ENCODE measurements at regions not wholly inside any gene's neighbourhood (a gene's known extent, or its start where the extent isn't known, plus 50 kb on each side); places are given as distances from the start of the nearest gene placed in this dataset.

- DNase-seq = no peak
These were observed 384.5 kb downstream of the MTX2 start for GRCh38 chr2:176653479-176654443.

GRCh38 chr2:176656038-176656775 lies 387.0 kb downstream of the MTX2 start:
- DNase-seq = no peak

GRCh38 chr2:176656776-176657140 lies 387.5 kb downstream of the MTX2 start:
- DNase-seq = no peak

GRCh38 chr2:176657393-176657792 lies 388.2 kb downstream of the MTX2 start:
- no peak for DNase-seq

- DNase-seq = no peak
These were observed 389.5 kb downstream of the MTX2 start for GRCh38 chr2:176658708-176659107.

- no peak for DNase-seq
These were observed 393.5 kb downstream of the MTX2 start for GRCh38 chr2:176662753-176663152.

GRCh38 chr2:176664478-176664877 lies 395.2 kb downstream of the MTX2 start:
- DNase-seq = no peak

- DNase-seq = no peak
These were observed 395.8 kb downstream of the MTX2 start for GRCh38 chr2:176665086-176665485.

- no peak for DNase-seq
These were observed 399.7 kb downstream of the MTX2 start for GRCh38 chr2:176668912-176669311.

- DNase-seq = no peak
These were observed 400.3 kb downstream of the MTX2 start for GRCh38 chr2:176669398-176670174.

GRCh38 chr2:176675271-176675949 lies 406.2 kb downstream of the MTX2 start:
- no peak for DNase-seq

- DNase-seq = no peak
These were observed 408.6 kb downstream of the MTX2 start for GRCh38 chr2:176677746-176678265.

- no peak for DNase-seq
These were observed 409.3 kb downstream of the MTX2 start for GRCh38 chr2:176678571-176678970.

- no peak for DNase-seq
These were observed 409.9 kb downstream of the MTX2 start for GRCh38 chr2:176679061-176679669.

- no peak for DNase-seq
These were observed 411.8 kb downstream of the MTX2 start for GRCh38 chr2:176680916-176681516.

- DNase-seq = no peak
These were observed 412.4 kb downstream of the MTX2 start for GRCh38 chr2:176681584-176682115.

- no peak for DNase-seq
These were observed 413.0 kb downstream of the MTX2 start for GRCh38 chr2:176682278-176682677.

GRCh38 chr2:176683618-176684111 lies 414.4 kb downstream of the MTX2 start:
- DNase-seq = no peak

GRCh38 chr2:176685908-176686307 lies 416.7 kb downstream of the MTX2 start:
- no peak for DNase-seq

GRCh38 chr2:176686328-176686727 lies 417.1 kb downstream of the MTX2 start:
- no peak for DNase-seq

GRCh38 chr2:176687342-176687741 lies 418.1 kb downstream of the MTX2 start:
- no peak for DNase-seq
